COLO829 (cell line): ENCODE measurements at regions not wholly inside any gene's neighbourhood (a gene's known extent, or its start where the extent isn't known, plus 50 kb on each side); places are given as distances from the start of the nearest gene placed in this dataset.
A peak's percentile ranks its signal among the peaks of the same experiment; 100 is the strongest.
"Not testable (repeated sequence)": the region's sequence is repeated elsewhere in the genome, so short reads cannot be mapped to it uniquely, and the experiment has no call there.

Experiments
- DNase-seq: peaks from one replicate; pipeline ENCODE4 v3.0.0; 2012; ENCODE audit warnings: low spot score

GRCh38 chr12:89856431-89856830, 147.8 kb upstream of the ATP2B1 start:
- DNase-seq: peak; percentile 5

DNA sequence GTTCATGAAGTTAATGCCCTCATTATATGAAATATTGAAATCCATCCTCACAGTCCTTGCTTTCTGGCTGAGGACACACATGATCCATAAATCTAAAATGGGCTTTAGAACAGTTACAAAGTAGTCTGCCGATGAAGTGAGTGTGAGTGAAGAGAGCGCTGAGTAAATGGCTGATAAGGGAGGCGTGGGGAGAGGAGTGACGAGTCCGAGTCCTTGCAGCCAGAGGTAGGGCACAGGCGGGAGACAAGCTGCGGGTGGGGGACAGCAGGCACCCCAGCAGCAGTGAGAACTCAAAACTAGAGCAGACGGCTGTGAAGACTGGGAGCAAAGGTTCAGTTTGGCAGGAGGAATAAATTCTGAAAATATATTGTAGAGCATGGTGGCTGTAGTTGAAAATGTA, 140.1 kb upstream of the ATP2B1 start:
- DNase-seq: no peak

DNA sequence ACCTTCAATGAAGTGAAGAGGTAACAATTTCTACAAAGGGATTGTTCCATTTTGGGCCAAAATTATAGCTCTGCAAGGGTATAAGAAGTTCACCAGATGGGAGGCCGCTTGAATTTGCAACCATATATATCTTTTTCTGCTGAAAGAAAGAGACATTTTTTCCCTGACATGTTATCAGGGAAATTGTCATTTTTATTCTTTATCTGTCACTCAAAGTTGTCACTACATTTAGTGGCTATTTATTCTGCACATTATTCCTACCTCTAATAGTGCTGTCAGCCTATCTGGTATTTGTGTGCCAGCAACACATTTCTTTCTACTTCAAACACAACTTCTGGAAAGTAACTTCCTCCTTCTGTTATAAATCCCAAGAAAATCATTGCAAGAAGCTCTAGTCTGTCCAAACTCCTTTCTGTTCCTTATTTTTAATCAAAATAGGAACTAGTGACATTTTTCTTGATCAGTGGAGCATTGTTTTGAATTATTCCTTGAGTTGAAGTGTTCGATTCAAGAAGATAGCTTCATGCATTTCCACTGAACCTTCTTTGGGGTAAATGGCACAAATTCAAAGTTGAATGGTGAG, 137.9 kb upstream of the ATP2B1 start:
- DNase-seq: no peak

DNA sequence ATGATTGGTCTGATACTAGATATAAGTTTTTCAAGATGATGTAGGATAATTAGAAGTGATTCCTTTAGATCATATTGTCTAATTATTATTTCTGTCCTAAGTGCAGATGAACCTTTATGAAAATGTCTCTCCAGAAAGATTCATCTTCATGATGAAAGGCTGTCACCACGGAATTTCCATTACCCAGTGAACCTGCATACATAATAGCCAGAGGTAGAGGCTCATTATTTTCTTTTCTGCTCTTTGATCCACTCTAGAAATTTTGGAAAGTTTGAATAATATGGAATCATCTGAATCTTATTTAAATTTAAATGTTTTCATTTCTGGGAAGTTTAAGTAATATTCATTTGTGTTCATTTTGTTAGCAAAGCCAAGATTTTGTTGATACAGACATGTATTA, 137.1 kb upstream of the ATP2B1 start:
- no peak for DNase-seq

GRCh38 chr12:89845366-89845765, 136.7 kb upstream of the ATP2B1 start:
- no peak for DNase-seq

DNA sequence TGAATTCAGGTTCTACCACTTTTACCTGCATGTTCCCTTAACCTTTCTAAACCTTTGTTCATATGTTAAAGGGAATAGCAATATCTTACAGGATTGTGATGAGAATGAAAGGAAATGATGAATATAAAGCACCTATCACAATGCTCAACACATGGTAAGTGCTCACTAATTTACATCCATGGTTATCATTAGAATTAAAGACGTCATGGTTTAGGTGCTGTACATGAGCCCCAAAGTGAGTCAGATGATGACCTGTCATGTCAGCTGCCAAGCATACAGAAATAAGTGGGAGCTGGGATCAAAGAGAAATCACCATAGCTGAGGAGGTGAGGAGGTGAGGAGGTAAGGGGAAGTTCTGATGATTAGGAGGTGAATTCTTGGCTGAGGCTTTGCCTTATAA, 135.9 kb upstream of the ATP2B1 start:
- DNase-seq: no peak

DNA sequence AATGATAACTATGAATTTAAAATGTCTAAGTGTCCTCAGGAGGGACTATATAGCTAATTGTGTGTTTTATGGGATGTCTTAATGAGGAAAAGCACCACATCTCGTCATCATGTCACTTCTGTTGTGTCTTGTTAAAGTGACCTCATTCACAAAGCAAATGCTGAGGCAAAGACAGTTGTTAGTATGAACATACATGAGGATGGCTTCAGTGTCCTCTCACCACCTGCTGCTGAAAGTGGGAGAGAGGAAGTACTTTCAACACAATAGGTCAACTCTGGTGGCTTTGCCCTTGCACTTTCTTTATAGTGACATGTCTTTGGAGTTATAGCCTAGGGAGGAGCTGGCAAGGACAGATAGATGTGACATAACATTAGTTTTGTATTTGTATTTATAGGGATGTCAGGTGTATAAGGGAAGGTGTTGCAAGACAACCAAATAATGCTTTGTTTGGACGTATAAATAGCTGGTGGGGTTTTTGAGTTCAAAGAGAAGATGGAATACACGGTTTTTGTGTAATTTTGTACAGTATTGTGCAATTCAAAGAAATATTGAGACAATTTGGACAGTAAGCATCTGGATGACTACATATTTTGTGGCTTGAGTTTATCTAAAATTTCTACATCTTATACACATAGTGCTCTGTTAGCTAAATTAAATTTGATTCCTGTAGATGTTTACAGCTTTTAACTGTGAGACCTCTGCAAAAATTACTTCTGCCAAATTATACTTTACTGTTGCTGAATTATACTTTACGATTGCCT, 131.7 kb upstream of the ATP2B1 start:
- no peak for DNase-seq

GRCh38 chr12:89839444-89839843, 130.8 kb upstream of the ATP2B1 start:
- no peak for DNase-seq

DNA sequence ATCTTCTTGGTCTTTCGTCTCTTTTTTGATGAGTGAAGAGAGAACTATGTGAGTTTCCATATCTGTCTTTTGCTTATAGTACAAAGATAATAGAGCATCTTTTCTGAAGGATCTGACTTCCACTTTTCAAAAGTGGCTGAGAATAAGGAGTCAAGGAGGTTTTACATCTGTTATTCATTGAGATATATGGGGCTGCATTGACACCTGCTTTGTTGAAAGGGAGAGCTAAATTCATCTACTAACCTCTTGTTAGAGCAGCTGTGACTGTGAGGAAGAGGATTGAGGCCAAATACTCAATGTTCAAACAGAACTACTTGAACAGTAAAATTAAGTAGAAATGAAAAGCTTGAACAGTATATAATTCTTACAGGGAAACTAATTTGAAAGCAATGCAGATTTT, 130.2 kb upstream of the ATP2B1 start:
- DNase-seq: no peak

GRCh38 chr12:89836026-89836425, 127.4 kb upstream of the ATP2B1 start:
- no peak for DNase-seq

GRCh38 chr12:89834676-89835075, 126.0 kb upstream of the ATP2B1 start:
- no peak for DNase-seq

DNA sequence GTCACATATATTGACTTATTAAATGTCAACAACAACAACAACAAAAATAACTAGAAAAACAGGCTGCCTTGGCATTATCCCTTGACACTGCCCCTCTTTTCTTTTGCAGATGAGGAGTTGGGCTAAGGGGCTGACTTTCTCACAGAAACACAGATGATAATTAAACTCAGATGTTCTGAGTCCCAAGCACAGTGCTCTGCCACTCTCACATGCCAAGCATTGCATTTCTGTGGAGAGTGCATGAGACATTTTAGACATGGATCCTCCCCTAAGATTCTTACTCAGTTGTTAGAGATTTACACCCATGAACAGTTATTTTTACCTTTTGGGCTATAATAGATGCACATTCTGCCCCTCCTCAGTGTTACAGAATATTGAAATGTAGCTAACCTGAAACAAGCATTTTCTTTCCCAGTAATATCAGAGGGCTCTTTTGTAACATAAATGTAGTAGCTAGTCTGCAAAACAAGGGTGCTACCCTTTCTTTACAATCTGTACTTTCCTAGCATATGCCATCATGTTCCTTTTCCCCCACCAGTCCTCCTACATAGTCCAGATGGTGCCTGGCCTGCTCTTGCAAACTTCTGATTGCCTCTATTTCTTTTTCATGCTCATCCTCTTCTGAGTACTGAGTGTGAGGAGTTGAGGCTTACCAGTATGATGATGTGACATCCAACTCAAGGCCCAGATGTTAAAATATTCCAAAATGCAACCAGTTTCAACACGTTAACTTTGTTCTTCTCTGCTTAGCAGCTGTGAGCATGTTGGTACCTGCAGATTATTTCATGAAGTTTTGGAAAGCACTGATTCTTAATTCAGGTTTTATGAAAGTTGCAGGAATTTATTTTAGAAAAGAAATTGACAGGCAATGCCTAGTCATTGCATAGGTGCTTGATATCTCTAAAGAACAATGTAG, 125.0 kb upstream of the ATP2B1 start:
- DNase-seq: no peak

GRCh38 chr12:89832336-89832735, 123.7 kb upstream of the ATP2B1 start:
- no peak for DNase-seq

DNA sequence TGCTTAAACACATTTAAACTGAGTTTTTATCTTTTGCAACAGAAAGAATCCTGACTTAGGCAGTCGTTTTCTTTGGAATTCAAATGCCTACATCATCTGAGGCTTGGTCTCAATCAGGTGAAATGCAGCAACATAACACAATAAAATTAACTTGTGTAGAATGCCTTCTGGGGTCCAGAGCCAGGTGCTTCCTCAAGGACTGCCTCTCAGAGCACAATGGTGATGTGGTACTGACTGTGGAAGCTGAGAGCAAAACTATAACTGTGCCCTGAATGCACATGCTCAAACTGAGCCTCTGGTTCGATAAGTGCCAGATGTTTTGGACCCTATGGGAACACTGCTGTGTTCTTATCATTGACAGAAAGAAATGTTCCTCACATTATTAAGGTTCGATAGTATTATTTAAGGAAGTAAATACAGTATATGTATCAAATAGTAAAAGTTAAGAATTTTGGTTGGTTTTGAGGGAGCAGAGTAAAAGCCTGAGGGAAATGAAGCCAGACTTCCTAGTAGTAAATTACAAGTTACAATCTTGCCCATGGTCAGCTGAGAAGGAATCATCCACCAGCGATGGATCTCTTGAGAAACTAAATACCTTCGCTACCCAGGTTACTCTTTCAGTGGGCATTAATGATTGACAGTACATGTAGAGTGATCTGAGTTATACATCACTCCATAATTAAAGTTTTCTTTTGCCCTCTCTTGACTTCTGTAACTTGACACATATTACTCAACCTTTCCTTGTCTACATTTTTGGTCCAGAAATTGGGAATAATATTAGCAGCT, 122.9 kb upstream of the ATP2B1 start:
- DNase-seq: no peak

GRCh38 chr12:89829434-89829975, 120.9 kb upstream of the ATP2B1 start:
- DNase-seq: no peak

DNA sequence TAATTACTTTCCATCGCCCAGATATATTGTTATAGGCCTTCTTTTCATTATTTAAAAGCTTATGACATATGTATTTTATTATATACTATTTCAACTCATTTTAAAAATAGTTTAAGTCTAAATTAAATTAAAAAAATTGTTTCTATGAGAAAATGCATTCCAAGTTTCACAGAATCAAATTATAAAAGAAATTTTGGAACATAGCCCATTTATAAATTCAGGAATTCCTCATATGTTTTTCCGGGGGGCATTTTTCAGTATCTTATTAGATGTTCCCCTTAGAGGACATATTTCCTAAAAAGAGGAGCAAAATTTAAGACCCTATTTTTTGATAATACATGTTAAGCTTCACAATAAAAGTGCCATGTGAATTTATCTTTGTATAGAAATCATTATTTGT, 119.9 kb upstream of the ATP2B1 start:
- no peak for DNase-seq

DNA sequence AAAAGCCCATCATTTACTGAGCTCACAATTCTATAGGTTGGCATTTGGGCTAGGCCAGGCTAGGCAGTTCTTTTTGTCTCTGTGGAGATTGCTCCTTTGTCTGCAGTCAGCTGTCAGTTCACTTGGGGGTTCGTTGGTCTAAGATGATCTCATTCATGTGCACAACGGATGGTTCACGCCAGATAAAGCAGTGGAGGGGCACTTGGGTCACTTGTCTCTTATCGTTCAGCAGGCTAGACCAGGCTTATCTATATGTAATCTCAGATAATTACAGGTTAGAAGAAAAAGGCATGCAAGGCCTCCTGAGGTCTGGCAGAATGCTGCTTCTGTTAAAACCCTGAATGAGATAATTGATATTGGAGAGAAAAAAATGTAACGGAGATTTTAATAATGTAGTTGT, 119.0 kb upstream of the ATP2B1 start:
- DNase-seq: no peak

GRCh38 chr12:89826468-89826867, 117.8 kb upstream of the ATP2B1 start:
- no peak for DNase-seq

DNA sequence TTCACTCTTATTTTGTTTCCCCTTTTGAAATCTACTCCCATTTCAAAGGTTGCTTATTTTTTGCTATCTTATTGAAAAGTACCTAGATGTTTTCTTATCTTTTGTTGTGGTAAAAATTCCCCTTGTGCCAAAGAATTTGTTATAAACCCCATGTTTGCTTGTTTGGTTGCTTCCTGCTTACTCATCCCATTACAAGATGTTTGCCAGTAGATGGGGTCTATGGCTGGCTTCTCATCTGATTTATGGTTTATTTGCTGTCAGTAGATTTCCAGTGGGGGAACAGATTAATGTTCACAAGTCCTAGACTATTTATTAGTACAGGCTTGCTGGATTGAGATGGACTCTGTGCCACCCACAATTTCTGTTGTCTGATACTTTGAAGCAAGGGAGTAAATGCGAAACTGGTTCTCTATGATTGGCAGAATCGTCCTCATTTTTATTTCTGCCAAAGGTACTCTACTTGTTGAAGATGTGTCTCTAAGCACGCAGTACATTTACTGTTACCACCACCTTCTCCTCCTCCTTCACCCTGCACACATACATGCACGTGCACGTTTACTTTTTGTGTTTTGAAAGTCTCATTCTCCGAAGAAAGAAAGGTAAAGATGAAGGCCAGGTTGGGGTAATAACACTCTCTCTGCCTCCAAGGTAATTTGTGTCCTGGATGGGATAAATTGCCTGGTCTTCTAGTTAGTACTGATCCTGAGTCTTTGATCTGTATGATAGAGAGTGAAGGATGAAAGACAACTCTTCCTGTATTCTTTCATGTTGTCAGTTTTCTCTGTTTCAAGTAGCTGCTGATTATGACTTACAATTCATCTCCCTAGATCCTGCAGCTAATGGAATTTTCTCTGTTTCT, 117.2 kb upstream of the ATP2B1 start:
- no peak for DNase-seq

- DNase-seq: no peak
These were observed 116.2 kb upstream of the ATP2B1 start for GRCh38 chr12:89824822-89825221.

DNA sequence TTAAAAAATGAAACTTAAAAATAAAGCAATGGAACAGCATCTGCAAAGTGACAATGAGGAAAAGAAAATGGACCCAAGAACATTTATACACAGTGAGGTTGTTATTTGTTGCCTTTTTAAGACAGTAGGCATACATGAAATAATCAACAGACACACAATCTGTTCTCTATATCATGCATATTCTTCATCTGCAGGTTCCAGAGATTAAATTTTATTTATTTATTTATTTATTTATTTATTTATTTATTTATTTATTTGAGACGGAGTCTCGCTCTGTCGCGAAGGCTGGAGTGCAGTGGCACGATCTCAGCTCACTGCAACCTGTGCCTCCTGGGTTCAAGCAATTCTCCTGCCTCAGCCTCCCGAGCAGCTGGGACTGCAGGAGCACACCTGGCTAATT, 114.4 kb upstream of the ATP2B1 start:
- not testable (repeated sequence) for DNase-seq
